ENCODE measurements at regions not wholly inside any gene's neighbourhood (a gene's known extent, or its start where the extent isn't known, plus 50 kb on each side); places are given as distances from the start of the nearest gene placed in this dataset.
"Not testable (repeated sequence)": the region's sequence is repeated elsewhere in the genome, so short reads cannot be mapped to it uniquely, and the experiment has no call there.

DNA sequence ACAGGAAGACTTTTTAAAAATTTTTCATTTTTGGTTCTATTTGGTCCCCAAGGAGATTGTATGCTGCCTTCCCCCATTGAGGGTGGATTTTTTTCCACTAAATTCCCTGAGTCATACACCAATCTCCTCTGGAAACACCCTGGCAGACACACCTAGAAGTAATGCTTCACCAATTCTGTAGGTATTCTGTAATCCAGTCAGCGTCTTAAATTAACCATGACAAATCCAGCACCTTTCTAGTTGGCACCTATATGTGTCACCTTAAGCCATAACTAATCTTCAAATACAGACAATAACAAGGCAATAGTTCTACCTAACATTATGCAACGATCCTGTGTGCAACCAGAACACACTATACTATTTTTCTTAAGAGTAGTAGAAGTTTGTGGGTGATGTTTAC is 459.1 kb upstream of the NDN start:
- DNase-seq (ENCODE audit: low read depth) = no peak
- no peak overlapping the region for H3K4me3 ChIP-seq (ENCODE audit: low read depth, low read length)
- TF ChIP-seq, protein P1, sequence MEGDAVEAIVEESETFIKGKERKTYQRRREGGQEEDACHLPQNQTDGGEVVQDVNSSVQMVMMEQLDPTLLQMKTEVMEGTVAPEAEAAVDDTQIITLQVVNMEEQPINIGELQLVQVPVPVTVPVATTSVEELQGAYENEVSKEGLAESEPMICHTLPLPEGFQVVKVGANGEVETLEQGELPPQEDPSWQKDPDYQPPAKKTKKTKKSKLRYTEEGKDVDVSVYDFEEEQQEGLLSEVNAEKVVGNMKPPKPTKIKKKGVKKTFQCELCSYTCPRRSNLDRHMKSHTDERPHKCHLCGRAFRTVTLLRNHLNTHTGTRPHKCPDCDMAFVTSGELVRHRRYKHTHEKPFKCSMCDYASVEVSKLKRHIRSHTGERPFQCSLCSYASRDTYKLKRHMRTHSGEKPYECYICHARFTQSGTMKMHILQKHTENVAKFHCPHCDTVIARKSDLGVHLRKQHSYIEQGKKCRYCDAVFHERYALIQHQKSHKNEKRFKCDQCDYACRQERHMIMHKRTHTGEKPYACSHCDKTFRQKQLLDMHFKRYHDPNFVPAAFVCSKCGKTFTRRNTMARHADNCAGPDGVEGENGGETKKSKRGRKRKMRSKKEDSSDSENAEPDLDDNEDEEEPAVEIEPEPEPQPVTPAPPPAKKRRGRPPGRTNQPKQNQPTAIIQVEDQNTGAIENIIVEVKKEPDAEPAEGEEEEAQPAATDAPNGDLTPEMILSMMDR (IDR thresholded peaks at IDR 0.05; ENCODE audit: insufficient read depth, low read depth, low read length) = no peak

DNA sequence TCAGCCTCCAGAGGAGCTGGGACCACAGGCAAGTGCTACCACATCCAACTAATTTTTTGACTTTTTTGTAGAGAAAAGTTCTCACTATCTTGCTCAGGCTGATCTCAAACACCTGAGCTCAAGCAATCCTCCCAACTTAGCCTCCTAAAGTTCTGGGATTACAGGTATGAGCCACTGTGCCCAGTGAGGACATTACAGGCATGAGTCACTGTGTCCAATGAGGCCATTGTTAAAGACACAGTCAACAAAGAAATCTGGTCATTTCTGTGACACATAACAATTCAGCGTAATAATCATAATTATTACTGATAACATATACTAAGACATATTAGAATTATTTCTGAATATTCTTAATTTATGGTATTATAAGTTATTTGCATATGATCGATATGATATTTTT is 463.4 kb upstream of the NDN start:
- no peak for DNase-seq (ENCODE audit: low read depth)
- H3K4me3 ChIP-seq (ENCODE audit: low read depth, low read length) = no peak overlapping the region
- TF ChIP-seq, protein P1 (IDR thresholded peaks at IDR 0.05; ENCODE audit: insufficient read depth, low read depth, low read length) = no peak

DNA sequence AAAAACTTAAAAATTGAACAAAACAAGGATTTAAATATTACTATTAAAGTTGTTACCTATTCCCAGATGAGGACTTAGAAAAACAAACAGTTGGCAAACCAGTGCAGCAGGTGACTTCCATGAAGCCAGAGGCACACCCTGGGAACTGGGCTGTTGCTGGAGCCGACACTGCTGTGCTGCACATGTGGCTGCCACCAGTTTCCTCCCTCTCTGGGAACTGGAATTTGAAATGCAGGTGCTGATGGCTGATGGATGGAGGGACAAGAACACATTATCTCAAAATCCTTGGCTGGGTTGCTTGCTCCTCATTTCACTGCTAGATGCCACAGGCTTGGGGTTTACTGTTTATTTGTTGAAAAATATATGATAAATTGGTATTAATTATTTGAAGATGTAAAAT is 471.2 kb upstream of the NDN start:
- not testable (repeated sequence) for DNase-seq (ENCODE audit: low read depth); H3K4me3 ChIP-seq (ENCODE audit: low read depth, low read length)

DNA sequence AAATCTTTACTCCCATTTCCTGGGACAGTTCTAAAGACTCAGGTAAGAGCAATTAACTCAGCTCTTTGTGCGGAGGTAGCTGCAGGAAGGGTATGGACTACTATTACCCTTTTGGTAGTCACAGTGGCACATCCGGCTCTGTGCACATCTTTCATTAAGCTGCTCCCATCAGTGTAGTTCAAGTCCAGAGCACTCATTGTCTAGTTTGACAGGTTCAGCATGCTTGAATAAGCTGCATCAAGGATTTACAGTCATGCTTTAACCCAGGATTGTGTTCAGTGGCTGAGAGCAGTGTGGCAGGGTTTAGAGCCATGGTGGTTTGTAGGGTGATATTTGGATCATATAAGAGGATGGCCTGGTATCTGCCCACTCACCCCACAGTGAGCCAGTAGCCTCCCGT is 478.4 kb upstream of the NDN start:
- not testable (repeated sequence) for H3K4me3 ChIP-seq (ENCODE audit: low read depth, low read length); DNase-seq (ENCODE audit: low read depth)

DNA sequence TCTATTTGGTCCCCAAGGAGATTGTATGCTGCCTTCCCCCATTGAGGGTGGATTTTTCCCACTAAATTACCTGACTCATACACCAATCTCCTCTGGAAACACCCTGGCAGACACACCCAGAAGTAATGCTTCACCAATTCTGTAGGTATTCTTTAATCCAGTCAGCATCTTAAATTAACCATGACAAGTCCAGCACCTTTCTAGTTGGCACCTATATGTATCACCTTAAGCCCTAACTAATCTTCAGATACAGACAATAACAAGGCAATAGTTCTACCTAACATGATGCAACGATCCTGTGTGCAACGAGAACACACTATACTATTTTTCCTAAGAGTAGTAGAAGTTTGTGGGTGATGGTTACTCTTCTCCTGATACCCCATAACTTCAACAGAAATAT is 473.3 kb upstream of the NPAP1 start:
- not testable (repeated sequence) for DNase-seq (ENCODE audit: low read depth)

DNA sequence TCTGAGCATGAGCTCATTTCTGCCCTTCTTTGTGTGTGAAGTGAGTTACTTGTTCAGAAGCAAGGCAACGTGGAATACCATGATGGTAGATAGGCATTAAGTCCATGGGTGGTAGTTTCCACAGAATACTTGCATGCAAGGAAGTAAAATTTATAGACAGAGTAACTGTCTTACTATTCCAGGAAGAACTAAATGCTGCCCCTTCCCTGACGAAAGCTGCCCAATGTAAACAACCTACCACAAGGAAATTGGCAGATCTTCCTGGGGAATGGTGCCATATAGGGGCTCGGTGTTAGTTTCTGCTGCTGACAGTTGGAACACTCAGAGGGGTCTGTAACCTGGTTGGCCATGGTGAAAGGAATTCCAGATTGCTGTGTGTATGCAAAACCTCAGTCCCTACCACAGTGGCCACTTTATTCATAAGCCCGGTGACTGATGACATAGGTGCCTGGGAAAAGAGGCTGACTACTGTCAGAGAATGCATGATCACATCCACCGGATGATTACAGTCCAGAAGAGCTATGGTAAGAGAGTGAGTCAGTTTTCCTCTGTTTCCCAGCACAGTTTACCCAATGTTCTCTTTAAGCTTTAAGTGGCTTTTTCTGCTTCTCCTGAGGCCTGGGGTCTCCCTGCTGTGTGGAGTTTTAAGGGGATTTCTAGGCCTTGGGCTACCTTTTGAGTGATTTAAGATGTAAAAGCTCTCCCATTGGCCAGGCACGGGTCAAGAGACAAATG is 463.7 kb upstream of the NPAP1 start:
- not testable (repeated sequence) for H3K4me3 ChIP-seq (ENCODE audit: low read depth, low read length); DNase-seq (ENCODE audit: low read depth)

More for the DNA sequence above, 473.3 kb upstream of the NPAP1 start:
- not testable (repeated sequence) for H3K4me3 ChIP-seq (ENCODE audit: low read depth, low read length)

DNA sequence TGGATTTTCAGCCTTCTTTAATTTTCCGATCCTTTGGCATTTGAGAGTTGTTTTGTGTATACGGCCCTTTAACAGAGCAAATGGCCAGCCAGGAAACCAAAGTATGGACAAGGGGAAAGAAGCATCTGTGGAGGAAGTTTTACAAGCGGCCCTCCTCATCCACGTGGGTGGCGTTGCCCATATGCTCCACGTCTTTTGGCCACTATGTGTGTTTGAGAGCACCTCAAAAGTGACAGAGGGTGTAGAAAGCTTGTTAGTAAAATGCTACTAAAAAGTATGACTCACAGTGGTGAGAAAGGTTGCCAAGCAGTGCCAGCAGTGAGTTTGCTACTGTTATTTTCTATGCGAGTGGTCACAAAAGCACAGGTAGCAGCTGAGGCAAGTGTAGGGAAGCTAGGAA is 451.8 kb upstream of the NPAP1 start:
- H3K4me3 ChIP-seq (ENCODE audit: low read depth, low read length) = no peak overlapping the region
- DNase-seq (ENCODE audit: low read depth) = no peak
- TF ChIP-seq, protein P1 (IDR thresholded peaks at IDR 0.05; ENCODE audit: insufficient read depth, low read depth, low read length) = no peak

DNA sequence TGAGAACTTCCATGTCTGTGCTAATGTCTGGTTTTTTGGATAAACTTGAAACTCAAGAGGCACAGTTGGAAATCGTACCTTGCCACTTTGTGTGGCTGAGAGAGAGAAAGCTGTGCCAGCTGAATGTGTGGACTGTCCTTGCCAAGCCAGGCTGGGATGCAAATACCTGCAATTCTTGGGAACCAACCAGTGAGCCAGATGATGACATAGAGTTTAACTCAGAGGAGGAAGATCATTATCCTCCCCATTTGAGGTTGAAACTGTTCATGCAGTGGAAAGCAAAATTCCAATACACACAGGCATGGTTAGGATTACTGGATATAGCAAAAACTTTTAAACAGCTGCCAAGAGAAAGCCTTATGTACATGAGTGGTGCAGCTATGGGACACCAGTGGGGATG is 451.4 kb upstream of the NPAP1 start:
- TF ChIP-seq, protein P1 (IDR thresholded peaks at IDR 0.05; ENCODE audit: insufficient read depth, low read depth, low read length) = no peak
- no peak overlapping the region for H3K4me3 ChIP-seq (ENCODE audit: low read depth, low read length)
- no peak for DNase-seq (ENCODE audit: low read depth)

DNA sequence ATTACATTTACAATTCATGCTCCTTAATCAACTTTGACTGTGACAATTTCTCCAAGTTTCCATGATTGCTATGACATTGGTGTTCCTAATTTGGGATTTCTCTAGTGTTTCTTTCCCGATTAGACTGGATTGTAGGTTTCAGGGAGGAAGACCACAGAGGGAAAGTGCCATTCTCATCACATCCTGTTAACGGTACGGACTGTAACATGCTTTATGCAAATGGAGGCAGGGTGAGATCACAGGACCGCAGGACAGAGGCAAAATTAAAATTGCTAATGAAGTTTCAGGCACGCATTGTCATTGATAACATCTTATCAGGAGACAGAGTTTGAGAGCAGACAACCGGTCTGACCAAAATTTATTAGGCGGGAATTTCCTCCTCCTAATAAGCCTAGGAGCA is 446.7 kb upstream of the NPAP1 start:
- not testable (repeated sequence) for DNase-seq (ENCODE audit: low read depth); H3K4me3 ChIP-seq (ENCODE audit: low read depth, low read length)

DNA sequence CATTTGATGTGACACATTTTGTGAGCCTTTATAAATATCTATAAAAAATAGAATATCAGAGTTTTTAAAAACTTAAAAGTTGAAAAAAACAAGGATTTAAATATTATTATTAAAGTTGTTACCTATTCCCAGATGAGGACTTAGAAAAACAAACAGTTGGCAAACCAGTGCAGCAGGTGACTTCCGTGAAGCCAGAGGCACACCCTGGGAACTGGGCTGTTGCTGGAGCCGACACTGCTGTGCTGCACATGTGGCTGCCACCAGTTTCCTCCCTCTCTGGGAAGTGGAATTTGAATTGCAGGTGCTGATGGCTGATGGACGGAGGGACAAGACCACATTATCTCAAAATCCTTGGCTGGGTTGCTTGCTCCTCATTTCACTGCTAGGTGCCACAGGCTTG is 442.4 kb upstream of the NPAP1 start:
- not testable (repeated sequence) for DNase-seq (ENCODE audit: low read depth); H3K4me3 ChIP-seq (ENCODE audit: low read depth, low read length)

DNA sequence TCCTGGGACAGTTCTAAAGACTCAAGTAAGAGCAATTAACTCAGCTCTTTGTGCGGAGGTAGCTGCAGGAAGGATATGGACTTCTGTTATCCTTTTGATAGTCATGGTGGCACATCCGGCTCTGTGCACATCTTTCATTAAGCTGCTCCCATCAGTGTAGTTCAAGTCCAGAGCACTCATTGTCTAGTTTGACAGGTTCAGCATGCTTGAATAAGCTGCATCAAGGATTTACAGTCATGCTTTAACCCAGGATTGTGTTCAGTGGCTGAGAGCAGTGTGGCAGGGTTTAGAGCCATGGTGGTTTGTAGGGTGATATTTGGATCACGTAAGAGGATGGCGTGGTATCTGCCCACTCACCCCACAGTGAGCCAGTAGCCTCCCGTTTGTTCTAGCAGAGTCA is 435.0 kb upstream of the NPAP1 start:
- not testable (repeated sequence) for DNase-seq (ENCODE audit: low read depth)

DNA sequence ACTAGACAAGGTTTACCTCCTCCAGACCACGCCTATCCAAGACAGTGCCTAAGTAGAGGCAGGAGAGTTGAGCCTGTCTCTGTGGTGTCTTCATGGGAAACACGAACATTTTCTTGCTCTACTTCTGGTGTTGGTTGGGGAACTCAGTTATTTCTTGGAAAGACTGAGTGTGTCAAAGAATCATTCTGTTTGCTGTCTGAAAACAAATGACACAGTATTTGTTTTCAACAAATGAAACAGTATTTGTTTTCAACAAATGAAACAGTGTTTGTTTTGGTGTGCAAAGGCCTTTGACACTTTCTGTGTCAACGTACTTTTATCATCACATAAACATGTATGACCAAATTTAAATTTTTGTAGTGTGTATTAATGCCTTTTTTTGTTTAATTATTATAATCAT is 416.5 kb upstream of the NPAP1 start:
- not testable (repeated sequence) for DNase-seq (ENCODE audit: low read depth); H3K4me3 ChIP-seq (ENCODE audit: low read depth, low read length)

More for the DNA sequence above, 435.0 kb upstream of the NPAP1 start:
- not testable (repeated sequence) for H3K4me3 ChIP-seq (ENCODE audit: low read depth, low read length)

DNA sequence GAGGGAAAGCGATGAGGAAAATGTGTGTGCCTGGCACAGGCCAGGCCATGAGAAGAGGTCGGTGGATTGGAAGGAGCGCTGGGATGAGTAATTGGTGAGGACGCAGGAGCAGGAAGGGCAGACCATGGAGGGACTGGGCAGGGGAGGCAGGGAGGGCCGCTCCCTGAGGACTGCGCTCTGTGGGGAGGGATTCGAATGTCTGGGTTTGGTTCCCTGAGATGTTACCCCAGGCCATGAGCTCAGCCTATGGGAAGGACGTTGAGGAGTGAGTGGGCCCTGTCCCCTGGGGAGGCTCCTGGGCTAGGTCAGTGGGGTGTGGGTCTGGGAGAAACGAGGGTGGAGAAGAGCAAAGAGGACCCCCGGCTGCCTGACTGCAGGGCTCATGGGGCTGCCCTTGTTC is 415.2 kb upstream of the NPAP1 start:
- not testable (repeated sequence) for H3K4me3 ChIP-seq (ENCODE audit: low read depth, low read length); DNase-seq (ENCODE audit: low read depth)

DNA sequence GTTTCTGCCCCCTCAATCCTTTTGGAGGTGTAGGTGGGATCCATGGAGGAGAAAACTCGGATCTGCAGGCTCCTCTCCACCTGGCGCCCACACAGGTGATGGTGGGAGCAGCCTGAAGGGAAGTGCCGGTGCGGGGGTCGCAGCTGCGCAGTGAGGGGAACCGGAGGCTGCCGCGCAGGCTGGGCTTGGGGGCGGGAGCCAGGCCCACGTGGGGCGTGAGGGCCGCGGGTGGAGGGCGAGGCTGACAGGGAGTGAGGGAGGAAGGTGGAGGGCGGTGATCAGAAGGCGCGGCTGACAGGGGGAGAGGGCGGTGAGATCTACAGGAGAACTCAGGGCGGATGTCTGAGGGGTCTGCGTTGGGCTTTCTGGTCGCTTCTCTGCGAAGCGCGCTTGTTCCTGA is 414.7 kb upstream of the NPAP1 start:
- H3K4me3 ChIP-seq (ENCODE audit: low read depth, low read length); DNase-seq (ENCODE audit: low read depth): not testable (repeated sequence)

Data from fibroblast of villous mesenchyme (primary cell).